ENCODE measurements at regions not wholly inside any gene's neighbourhood (a gene's known extent, or its start where the extent isn't known, plus 50 kb on each side); places are given as distances from the start of the nearest gene placed in this dataset.
A peak's percentile ranks its signal among the peaks of the same experiment; 100 is the strongest.

- Histone ChIP-seq H3K27me3 (ENCODE audit: control insufficient read depth in 5 of 5, insufficient read depth in 4 of 5, low read length in 5 of 5) (no peaks in the 10 kb centered on the region), H3K9ac (ENCODE audit: low read length in 5 of 5) (no peak overlapping the region), H3K4me1 (ENCODE audit: control insufficient read depth in 5 of 5, insufficient read depth in 5 of 5, low read length in 5 of 5) (no peaks in the 10 kb centered on the region), H3K36me3 (ENCODE audit: control insufficient read depth in 5 of 5, insufficient read depth in 5 of 5, low read length in 5 of 5) (no peaks in the 10 kb centered on the region), H3K27ac (ENCODE audit: low read depth, low read length) (no peak overlapping the region), H3K4me3 (ENCODE audit: low read depth in 1 of 5, low read length in 5 of 5) (no peak overlapping the region), H3K9me3 (ENCODE audit: control insufficient read depth in 5 of 5, low read length in 5 of 5) (peaks cover 0 to 4% (median 3%) of the 10 kb centered on the region in 5 donors)
Measured at GRCh38 chr3:168384990-168385389, 289.3 kb upstream of the GOLIM4 start.

- Histone ChIP-seq H3K36me3 (ENCODE audit: control insufficient read depth in 5 of 5, insufficient read depth in 5 of 5, low read length in 5 of 5) (no peaks in the 10 kb centered on the region), H3K9me3 (ENCODE audit: control insufficient read depth in 5 of 5, low read length in 5 of 5) (peaks cover 0 to 4% (median 3%) of the 10 kb centered on the region in 5 donors), H3K9ac (ENCODE audit: low read length in 5 of 5) (no peak overlapping the region), H3K4me3 (ENCODE audit: low read depth in 1 of 5, low read length in 5 of 5) (no peak overlapping the region), H3K27ac (ENCODE audit: low read depth, low read length) (no peak overlapping the region), H3K4me1 (ENCODE audit: control insufficient read depth in 5 of 5, insufficient read depth in 5 of 5, low read length in 5 of 5) (no peaks in the 10 kb centered on the region), H3K27me3 (ENCODE audit: control insufficient read depth in 5 of 5, insufficient read depth in 4 of 5, low read length in 5 of 5) (no peaks in the 10 kb centered on the region)
Measured at GRCh38 chr3:168383573-168383972, 287.8 kb upstream of the GOLIM4 start.

GRCh38 chr3:168371846-168372245, 276.1 kb upstream of the GOLIM4 start:
- H3K36me3 ChIP-seq (ENCODE audit: control insufficient read depth in 5 of 5, insufficient read depth in 5 of 5, low read length in 5 of 5) = no peaks in the 10 kb centered on the region
- no peaks in the 10 kb centered on the region for H3K9me3 ChIP-seq (ENCODE audit: control insufficient read depth in 5 of 5, low read length in 5 of 5)
- no peak overlapping the region for H3K9ac ChIP-seq (ENCODE audit: low read length in 5 of 5)
- H3K4me1 ChIP-seq (ENCODE audit: control insufficient read depth in 5 of 5, insufficient read depth in 5 of 5, low read length in 5 of 5) = no peaks in the 10 kb centered on the region
- H3K27ac ChIP-seq (ENCODE audit: low read depth, low read length) = no peak overlapping the region
- no peaks in the 10 kb centered on the region for H3K27me3 ChIP-seq (ENCODE audit: control insufficient read depth in 5 of 5, insufficient read depth in 4 of 5, low read length in 5 of 5)
- H3K4me3 ChIP-seq (ENCODE audit: low read depth in 1 of 5, low read length in 5 of 5) = no peak overlapping the region

GRCh38 chr3:168364967-168365366, 269.2 kb upstream of the GOLIM4 start:
- peak overlapping the region; percentile 65 for H3K27ac ChIP-seq (ENCODE audit: low read depth, low read length)
- no peaks in the 10 kb centered on the region for H3K36me3 ChIP-seq (ENCODE audit: control insufficient read depth in 5 of 5, insufficient read depth in 5 of 5, low read length in 5 of 5)
- no peak overlapping the region for H3K9ac ChIP-seq (ENCODE audit: low read length in 5 of 5)
- no peaks in the 10 kb centered on the region for H3K9me3 ChIP-seq (ENCODE audit: control insufficient read depth in 5 of 5, low read length in 5 of 5)
- no peaks in the 10 kb centered on the region for H3K27me3 ChIP-seq (ENCODE audit: control insufficient read depth in 5 of 5, insufficient read depth in 4 of 5, low read length in 5 of 5)
- peaks cover 0 to 20% (median 0%) of the 10 kb centered on the region in 5 donors for H3K4me1 ChIP-seq (ENCODE audit: control insufficient read depth in 5 of 5, insufficient read depth in 5 of 5, low read length in 5 of 5)
- H3K4me3 ChIP-seq (ENCODE audit: low read depth in 1 of 5, low read length in 5 of 5) = no peak overlapping the region

GRCh38 chr3:168362661-168363247, 267.0 kb upstream of the GOLIM4 start:
- H3K9me3 ChIP-seq (ENCODE audit: control insufficient read depth in 5 of 5, low read length in 5 of 5) = no peaks in the 10 kb centered on the region
- no peak overlapping the region for H3K4me3 ChIP-seq (ENCODE audit: low read depth in 1 of 5, low read length in 5 of 5)
- no peaks in the 10 kb centered on the region for H3K27me3 ChIP-seq (ENCODE audit: control insufficient read depth in 5 of 5, insufficient read depth in 4 of 5, low read length in 5 of 5)
- H3K27ac ChIP-seq (ENCODE audit: low read depth, low read length) = no peak overlapping the region
- no peak overlapping the region for H3K9ac ChIP-seq (ENCODE audit: low read length in 5 of 5)
- peaks cover 0 to 20% (median 0%) of the 10 kb centered on the region in 5 donors for H3K4me1 ChIP-seq (ENCODE audit: control insufficient read depth in 5 of 5, insufficient read depth in 5 of 5, low read length in 5 of 5)
- H3K36me3 ChIP-seq (ENCODE audit: control insufficient read depth in 5 of 5, insufficient read depth in 5 of 5, low read length in 5 of 5) = no peaks in the 10 kb centered on the region

GRCh38 chr3:168362156-168362555, 266.4 kb upstream of the GOLIM4 start:
- peaks cover 0 to 20% (median 0%) of the 10 kb centered on the region in 5 donors for H3K4me1 ChIP-seq (ENCODE audit: control insufficient read depth in 5 of 5, insufficient read depth in 5 of 5, low read length in 5 of 5)
- no peaks in the 10 kb centered on the region for H3K36me3 ChIP-seq (ENCODE audit: control insufficient read depth in 5 of 5, insufficient read depth in 5 of 5, low read length in 5 of 5)
- H3K9ac ChIP-seq (ENCODE audit: low read length in 5 of 5) = no peak overlapping the region
- H3K27me3 ChIP-seq (ENCODE audit: control insufficient read depth in 5 of 5, insufficient read depth in 4 of 5, low read length in 5 of 5) = no peaks in the 10 kb centered on the region
- no peaks in the 10 kb centered on the region for H3K9me3 ChIP-seq (ENCODE audit: control insufficient read depth in 5 of 5, low read length in 5 of 5)
- H3K4me3 ChIP-seq (ENCODE audit: low read depth in 1 of 5, low read length in 5 of 5) = no peak overlapping the region
- no peak overlapping the region for H3K27ac ChIP-seq (ENCODE audit: low read depth, low read length)

- peaks cover 0 to 20% (median 0%) of the 10 kb centered on the region in 5 donors for H3K4me1 ChIP-seq (ENCODE audit: control insufficient read depth in 5 of 5, insufficient read depth in 5 of 5, low read length in 5 of 5)
- H3K27ac ChIP-seq (ENCODE audit: low read depth, low read length) = no peak overlapping the region
- H3K9ac ChIP-seq (ENCODE audit: low read length in 5 of 5) = no peak overlapping the region
- H3K36me3 ChIP-seq (ENCODE audit: control insufficient read depth in 5 of 5, insufficient read depth in 5 of 5, low read length in 5 of 5) = no peaks in the 10 kb centered on the region
- no peak overlapping the region for H3K4me3 ChIP-seq (ENCODE audit: low read depth in 1 of 5, low read length in 5 of 5)
- no peaks in the 10 kb centered on the region for H3K27me3 ChIP-seq (ENCODE audit: control insufficient read depth in 5 of 5, insufficient read depth in 4 of 5, low read length in 5 of 5)
- H3K9me3 ChIP-seq (ENCODE audit: control insufficient read depth in 5 of 5, low read length in 5 of 5) = no peaks in the 10 kb centered on the region
Measured at GRCh38 chr3:168360993-168361392, 265.3 kb upstream of the GOLIM4 start.

- H3K9me3 ChIP-seq (ENCODE audit: control insufficient read depth in 5 of 5, low read length in 5 of 5) = no peaks in the 10 kb centered on the region
- no peak overlapping the region for H3K4me3 ChIP-seq (ENCODE audit: low read depth in 1 of 5, low read length in 5 of 5)
- no peaks in the 10 kb centered on the region for H3K36me3 ChIP-seq (ENCODE audit: control insufficient read depth in 5 of 5, insufficient read depth in 5 of 5, low read length in 5 of 5)
- no peak overlapping the region for H3K9ac ChIP-seq (ENCODE audit: low read length in 5 of 5)
- H3K27me3 ChIP-seq (ENCODE audit: control insufficient read depth in 5 of 5, insufficient read depth in 4 of 5, low read length in 5 of 5) = no peaks in the 10 kb centered on the region
- H3K27ac ChIP-seq (ENCODE audit: low read depth, low read length) = no peak overlapping the region
- H3K4me1 ChIP-seq (ENCODE audit: control insufficient read depth in 5 of 5, insufficient read depth in 5 of 5, low read length in 5 of 5) = peaks cover 0 to 24% (median 17%) of the 10 kb centered on the region in 5 donors
Measured at GRCh38 chr3:168342946-168343850, 247.5 kb upstream of the GOLIM4 start.

- Histone ChIP-seq H3K9me3 (ENCODE audit: control insufficient read depth in 5 of 5, low read length in 5 of 5) (no peaks in the 10 kb centered on the region), H3K9ac (ENCODE audit: low read length in 5 of 5) (no peak overlapping the region), H3K36me3 (ENCODE audit: control insufficient read depth in 5 of 5, insufficient read depth in 5 of 5, low read length in 5 of 5) (no peaks in the 10 kb centered on the region), H3K4me3 (ENCODE audit: low read depth in 1 of 5, low read length in 5 of 5) (no peak overlapping the region), H3K27me3 (ENCODE audit: control insufficient read depth in 5 of 5, insufficient read depth in 4 of 5, low read length in 5 of 5) (no peaks in the 10 kb centered on the region), H3K27ac (ENCODE audit: low read depth, low read length) (no peak overlapping the region), H3K4me1 (ENCODE audit: control insufficient read depth in 5 of 5, insufficient read depth in 5 of 5, low read length in 5 of 5) (peaks cover 0 to 24% (median 17%) of the 10 kb centered on the region in 5 donors)
Measured at GRCh38 chr3:168341956-168342936, 246.5 kb upstream of the GOLIM4 start.
